ENCODE measurements at regions not wholly inside any gene's neighbourhood (a gene's known extent, or its start where the extent isn't known, plus 50 kb on each side); places are given as distances from the start of the nearest gene placed in this dataset.

GRCh38 chr2:20549691-20550348, 101.1 kb downstream of the HS1BP3 start:
- Histone ChIP-seq H3K27me3 (replicated peaks; ENCODE audit: control insufficient read depth, insufficient read depth, low read length) (no peaks in the 10 kb centered on the region), H3K36me3 (ENCODE audit: control insufficient read depth, insufficient read depth, low read length) (no peaks in the 10 kb centered on the region), H3K4me3 (replicated peaks; ENCODE audit: low read depth, low read length) (no peak overlapping the region)
- DNase-seq (ENCODE audit: extremely low read depth, insufficient read length) = no peak
- no peak for TF ChIP-seq CTCF (IDR thresholded peaks at IDR 0.05; ENCODE audit: insufficient read depth, low read length, poor library complexity, severe bottlenecking)

- Histone ChIP-seq H3K27me3 (replicated peaks; ENCODE audit: control insufficient read depth, insufficient read depth, low read length) (no peaks in the 10 kb centered on the region), H3K36me3 (ENCODE audit: control insufficient read depth, insufficient read depth, low read length) (no peaks in the 10 kb centered on the region), H3K4me3 (replicated peaks; ENCODE audit: low read depth, low read length) (no peak overlapping the region)
- no peak for DNase-seq (ENCODE audit: extremely low read depth, insufficient read length)
- TF ChIP-seq CTCF (IDR thresholded peaks at IDR 0.05; ENCODE audit: insufficient read depth, low read length, poor library complexity, severe bottlenecking) = no peak
These were observed 99.5 kb downstream of the HS1BP3 start for GRCh38 chr2:20551260-20551944.

- DNase-seq (ENCODE audit: extremely low read depth, insufficient read length) = no peak
- H3K27me3 ChIP-seq (replicated peaks; ENCODE audit: control insufficient read depth, insufficient read depth, low read length) = no peaks in the 10 kb centered on the region
- no peaks in the 10 kb centered on the region for H3K36me3 ChIP-seq (ENCODE audit: control insufficient read depth, insufficient read depth, low read length)
- H3K4me3 ChIP-seq (replicated peaks; ENCODE audit: low read depth, low read length) = no peak overlapping the region
- no peak for TF ChIP-seq CTCF (IDR thresholded peaks at IDR 0.05; ENCODE audit: insufficient read depth, low read length, poor library complexity, severe bottlenecking)
These were observed 99.0 kb downstream of the HS1BP3 start for GRCh38 chr2:20551945-20552328.

- no peak overlapping the region for H3K4me3 ChIP-seq (replicated peaks; ENCODE audit: low read depth, low read length)
- no peak for DNase-seq (ENCODE audit: extremely low read depth, insufficient read length)
- H3K27me3 ChIP-seq (replicated peaks; ENCODE audit: control insufficient read depth, insufficient read depth, low read length) = no peaks in the 10 kb centered on the region
- no peaks in the 10 kb centered on the region for H3K36me3 ChIP-seq (ENCODE audit: control insufficient read depth, insufficient read depth, low read length)
- no peak for TF ChIP-seq CTCF (IDR thresholded peaks at IDR 0.05; ENCODE audit: insufficient read depth, low read length, poor library complexity, severe bottlenecking)
These were observed 98.1 kb downstream of the HS1BP3 start for GRCh38 chr2:20552847-20553246.

- no peak for DNase-seq (ENCODE audit: extremely low read depth, insufficient read length)
- H3K27me3 ChIP-seq (replicated peaks; ENCODE audit: control insufficient read depth, insufficient read depth, low read length) = no peaks in the 10 kb centered on the region
- TF ChIP-seq CTCF (IDR thresholded peaks at IDR 0.05; ENCODE audit: insufficient read depth, low read length, poor library complexity, severe bottlenecking) = no peak
- H3K4me3 ChIP-seq (replicated peaks; ENCODE audit: low read depth, low read length) = no peak overlapping the region
- H3K36me3 ChIP-seq (ENCODE audit: control insufficient read depth, insufficient read depth, low read length) = no peaks in the 10 kb centered on the region
These were observed 97.3 kb downstream of the HS1BP3 start for GRCh38 chr2:20553580-20553979.

All from GM06990 (cell line).